PC-9 (cell line): ENCODE measurements at regions not wholly inside any gene's neighbourhood (a gene's known extent, or its start where the extent isn't known, plus 50 kb on each side); places are given as distances from the start of the nearest gene placed in this dataset.

ENCODE experiments used
- BruUV-seq: library from RNA; stranded (reverse); fragments of 400-500 nt; replicated peaks from 2 replicates; lab custom pipeline; 2021; lab: Mats Ljungman, UMichigan
- CTCF ChIA-PET: fragments of 300-600 bp; sonication (Branson Sonifier 250); formaldehyde crosslinking; loops from one replicate; lab custom pipeline; 2022; ENCODE audit warnings: antibody characterized with exemption; lab: Charles Lee
- POLR2A ChIA-PET: fragments of 300-600 bp; sonication (Branson Sonifier 250); formaldehyde crosslinking; loops from one replicate; lab custom pipeline; 2022; ENCODE audit warnings: antibody characterized with exemption; ENCODE audit not compliant: unreplicated experiment; lab: Charles Lee
- DNase-seq, 2 experiments: peaks; one replicate each; pipeline versions ENCODE4 v3.0.0 to v3.0.0-alpha.2; 2015 to 2022; ENCODE audit warnings: mixed read lengths in 1 of 2
- H2AFZ ChIP-seq: fragments of 200-600 bp; sonication (generic); 2 replicates; pipeline ENCODE4 v1.8.1; 2017; ENCODE audit warnings: antibody characterized with exemption
- H3F3A ChIP-seq: fragments of 200-600 bp; sonication (generic); 2 replicates; pipeline ENCODE4 v1.8.1; 2017; ENCODE audit warnings: antibody characterized with exemption, mild to moderate bottlenecking, low read depth; ENCODE audit not compliant: insufficient read depth
- H3K27ac ChIP-seq: fragments of 200-600 bp; sonication (generic); 2 replicates; pipeline ENCODE4 v1.6.1; 2016; ENCODE audit warnings: mixed run types
- H3K27me3 ChIP-seq: fragments of 200-600 bp; sonication (generic); 2 replicates; pipeline ENCODE4 v1.6.1; 2016; ENCODE audit warnings: low read depth, mixed run types; ENCODE audit not compliant: insufficient read depth
- H3K36me3 ChIP-seq: fragments of 200-600 bp; sonication (generic); 2 replicates; pipeline ENCODE4 v1.6.1; 2016; ENCODE audit warnings: low read depth, mixed run types
- H3K4me1 ChIP-seq: fragments of 200-600 bp; sonication (generic); replicated peaks from 2 replicates; pipeline ENCODE4 v1.6.1; 2016; ENCODE audit warnings: mixed run types; ENCODE audit not compliant: insufficient read depth
- H3K4me2 ChIP-seq: fragments of 200-600 bp; sonication (generic); 2 replicates; pipeline ENCODE4 v1.6.1; 2017; ENCODE audit warnings: mixed run types
- H3K4me3 ChIP-seq: fragments of 200-600 bp; sonication (generic); 2 replicates; pipeline ENCODE4 v1.6.1; 2016; ENCODE audit warnings: mixed run types
- H3K79me2 ChIP-seq: fragments of 200-600 bp; sonication (generic); 2 replicates; pipeline ENCODE4 v1.6.1; 2017; ENCODE audit warnings: low read depth, mixed run types
- H3K9me2 ChIP-seq: fragments of 200-600 bp; sonication (generic); 2 replicates; pipeline ENCODE4 v1.8.1; 2017; ENCODE audit warnings: mild to moderate bottlenecking; ENCODE audit not compliant: insufficient read depth
- H3K9me3 ChIP-seq: fragments of 200-600 bp; sonication (generic); 2 replicates; pipeline ENCODE4 v1.8.1; 2016; ENCODE audit warnings: low read depth; ENCODE audit not compliant: insufficient read depth
- H4K20me1 ChIP-seq: fragments of 200-600 bp; sonication (generic); 2 replicates; pipeline ENCODE4 v1.8.1; 2017; ENCODE audit not compliant: insufficient read depth
- CTCF ChIP-seq: fragments of 200-600 bp; sonication (generic); conservative IDR thresholded peaks from 2 replicates; pipeline ENCODE4 v1.6.1; 2017; ENCODE audit warnings: mixed run types, antibody characterized with exemption, mild to moderate bottlenecking, moderate library complexity
- EZH2 ChIP-seq: fragments of 200-600 bp; sonication (generic); IDR thresholded peaks from 2 replicates; pipeline ENCODE4 v1.8.0; 2017; ENCODE audit warnings: antibody characterized with exemption, low read depth
- intact Hi-C: fragments of 100-400 bp; cut with micrococcal nuclease; formaldehyde crosslinking; loops from one replicate; pipeline ENCODE4 v1.10.0; 2022; ENCODE audit not compliant: unreplicated experiment

GRCh38 chr5:101080462-101081240, 177.6 kb upstream of the ST8SIA4 start:
- H3K27me3 ChIP-seq, result no peaks in the 10 kb centered on the region
- H3K4me1 ChIP-seq, result no peaks in the 10 kb centered on the region
- no peak overlapping the region for H3K27ac ChIP-seq
- TF ChIP-seq CTCF, result no peak
- no peak for TF ChIP-seq EZH2
- H3K4me2 ChIP-seq, result no peak overlapping the region
- no peaks in the 10 kb centered on the region for H3K9me2 ChIP-seq
- no peaks in the 10 kb centered on the region for H3F3A ChIP-seq
- no peak overlapping the region for H3K4me3 ChIP-seq
- ChIA-PET POLR2A (interaction anchor here (0.7 kb wide), 1 partner anchor 447 kb away, joined by 3 read pairs; no protein-coding TSS in a partner anchor), CTCF (no interaction called here)
- no peaks in the 10 kb centered on the region for H4K20me1 ChIP-seq
- no peak for DNase-seq
- no peaks in the 10 kb centered on the region for H3K79me2 ChIP-seq
- no peaks in the 10 kb centered on the region for H3K36me3 ChIP-seq
- H2AFZ ChIP-seq, result no peak overlapping the region
- intact Hi-C loops, result no loop called here
- no peaks in the 10 kb centered on the region for H3K9me3 ChIP-seq
- BruUV-seq, result no TSS peak

- Histone ChIP-seq H3K9me2 (no peaks in the 10 kb centered on the region), H3K27me3 (no peaks in the 10 kb centered on the region), H3K4me1 (no peaks in the 10 kb centered on the region), H3K4me2 (no peak overlapping the region), H3K4me3 (no peak overlapping the region), H3K79me2 (no peaks in the 10 kb centered on the region), H3F3A (no peaks in the 10 kb centered on the region), H4K20me1 (no peaks in the 10 kb centered on the region), H3K27ac (no peak overlapping the region), H3K9me3 (no peaks in the 10 kb centered on the region), H3K36me3 (no peaks in the 10 kb centered on the region), H2AFZ (no peak overlapping the region)
- TF ChIP-seq EZH2 (no peak), CTCF (no peak)
- ChIA-PET POLR2A (no interaction called here), CTCF (no interaction called here)
- BruUV-seq, result no TSS peak
- intact Hi-C loops, result no loop called here
- no peak for DNase-seq
Observed at GRCh38 chr5:101068298-101068697, 165.2 kb upstream of the ST8SIA4 start.

- Histone ChIP-seq H3K4me2 (no peak overlapping the region), H3K79me2 (no peaks in the 10 kb centered on the region), H3K36me3 (no peaks in the 10 kb centered on the region), H3K9me2 (no peaks in the 10 kb centered on the region), H2AFZ (no peak overlapping the region), H4K20me1 (no peaks in the 10 kb centered on the region), H3K4me3 (no peak overlapping the region), H3K9me3 (no peaks in the 10 kb centered on the region), H3K27me3 (no peaks in the 10 kb centered on the region), H3K27ac (no peak overlapping the region), H3K4me1 (no peaks in the 10 kb centered on the region), H3F3A (no peaks in the 10 kb centered on the region)
- no peak for TF ChIP-seq EZH2
- no peak for TF ChIP-seq CTCF
- DNase-seq, result no peak
- CTCF ChIA-PET, result no interaction called here
- intact Hi-C loops, result no loop called here
- POLR2A ChIA-PET, result no interaction called here
- BruUV-seq, result no TSS peak
Observed at GRCh38 chr5:101067429-101067828, 164.3 kb upstream of the ST8SIA4 start.
